Kidney epithelial cell (primary cell): ENCODE measurements at regions not wholly inside any gene's neighbourhood (a gene's known extent, or its start where the extent isn't known, plus 50 kb on each side); places are given as distances from the start of the nearest gene placed in this dataset.
"Not testable (repeated sequence)": the region's sequence is repeated elsewhere in the genome, so short reads cannot be mapped to it uniquely, and the experiment has no call there.

Experiments
- DNase-seq: peaks from one replicate; pipeline ENCODE4 v3.0.0-alpha.2; 2010; ENCODE audit warnings: low read depth
- H3K27me3 ChIP-seq: 2 replicates; pipeline ENCODE4 v1.6.0; 2011; ENCODE audit warnings: low read length; ENCODE audit not compliant: control insufficient read depth, insufficient read depth
- H3K36me3 ChIP-seq: 2 replicates; pipeline ENCODE4 v1.5.1; 2011; ENCODE audit warnings: low read length; ENCODE audit not compliant: control insufficient read depth, insufficient read depth
- H3K4me3 ChIP-seq: 2 replicates; pipeline ENCODE4 v1.5.1; 2011; ENCODE audit warnings: low read depth, mild to moderate bottlenecking, control low read depth, low read length
- CTCF ChIP-seq: IDR thresholded peaks from 2 replicates; pipeline ENCODE4 v1.5.1; 2011; ENCODE audit warnings: mild to moderate bottlenecking, moderate library complexity, low read length, control low read depth, inconsistent platforms; ENCODE audit not compliant: insufficient read depth, poor library complexity, severe bottlenecking

GRCh38 chr5:66441351-66441750 lies 154.8 kb upstream of the MAST4 start:
- no peaks in the 10 kb centered on the region for H3K27me3 ChIP-seq
- DNase-seq = no peak
- no peak for TF ChIP-seq CTCF
- no peak overlapping the region for H3K4me3 ChIP-seq
- no peaks in the 10 kb centered on the region for H3K36me3 ChIP-seq

GRCh38 chr5:66442951-66443445 lies 153.2 kb upstream of the MAST4 start:
- H3K27me3 ChIP-seq = no peaks in the 10 kb centered on the region
- H3K36me3 ChIP-seq = no peaks in the 10 kb centered on the region
- H3K4me3 ChIP-seq = no peak overlapping the region
- no peak for DNase-seq
- TF ChIP-seq CTCF = no peak

- no peak overlapping the region for H3K4me3 ChIP-seq
- TF ChIP-seq CTCF = no peak
- DNase-seq = no peak
Observed at GRCh38 chr5:66443462-66444130, 152.6 kb upstream of the MAST4 start.

GRCh38 chr5:66448070-66448469 lies 148.1 kb upstream of the MAST4 start:
- not testable (repeated sequence) for H3K27me3 ChIP-seq, DNase-seq, H3K4me3 ChIP-seq, H3K36me3 ChIP-seq

More at GRCh38 chr5:66443462-66444130, 152.6 kb upstream of the MAST4 start:
- Histone ChIP-seq H3K36me3 (no peaks in the 10 kb centered on the region), H3K27me3 (no peaks in the 10 kb centered on the region)

- no peak for DNase-seq
- Histone ChIP-seq H3K36me3 (no peaks in the 10 kb centered on the region), H3K4me3 (no peak overlapping the region), H3K27me3 (no peaks in the 10 kb centered on the region)
- no peak for TF ChIP-seq CTCF
Observed at GRCh38 chr5:66450237-66450636, 146.0 kb upstream of the MAST4 start.

GRCh38 chr5:66450988-66451387 lies 145.2 kb upstream of the MAST4 start:
- no peak for TF ChIP-seq CTCF
- DNase-seq = no peak
- Histone ChIP-seq H3K4me3 (no peak overlapping the region), H3K27me3 (no peaks in the 10 kb centered on the region), H3K36me3 (no peaks in the 10 kb centered on the region)
